Rectal smooth muscle tissue (tissue), 1 donor: ENCODE measurements at regions not wholly inside any gene's neighbourhood (a gene's known extent, or its start where the extent isn't known, plus 50 kb on each side); places are given as distances from the start of the nearest gene placed in this dataset.
"Not testable (repeated sequence)": the region's sequence is repeated elsewhere in the genome, so short reads cannot be mapped to it uniquely, and the experiment has no call there.

ENCODE experiments used
- H3K27ac ChIP-seq: one replicate; pipeline ENCODE4 v1.7.0; 2013; ENCODE audit warnings: low read depth, low read length, inconsistent platforms
- H3K27me3 ChIP-seq: one replicate; pipeline ENCODE4 v1.7.0; 2013; ENCODE audit warnings: low read length; ENCODE audit not compliant: control insufficient read depth, insufficient read depth
- H3K36me3 ChIP-seq: one replicate; pipeline ENCODE4 v1.7.0; 2013; ENCODE audit warnings: low read length; ENCODE audit not compliant: control insufficient read depth, insufficient read depth
- H3K4me1 ChIP-seq: one replicate; pipeline ENCODE4 v1.7.0; 2013; ENCODE audit warnings: low read length; ENCODE audit not compliant: control insufficient read depth, insufficient read depth
- H3K4me3 ChIP-seq: one replicate; pipeline ENCODE4 v1.7.0; 2013; ENCODE audit warnings: low read length
- H3K9ac ChIP-seq: one replicate; pipeline ENCODE4 v1.7.0; 2013; ENCODE audit warnings: low read length

DNA sequence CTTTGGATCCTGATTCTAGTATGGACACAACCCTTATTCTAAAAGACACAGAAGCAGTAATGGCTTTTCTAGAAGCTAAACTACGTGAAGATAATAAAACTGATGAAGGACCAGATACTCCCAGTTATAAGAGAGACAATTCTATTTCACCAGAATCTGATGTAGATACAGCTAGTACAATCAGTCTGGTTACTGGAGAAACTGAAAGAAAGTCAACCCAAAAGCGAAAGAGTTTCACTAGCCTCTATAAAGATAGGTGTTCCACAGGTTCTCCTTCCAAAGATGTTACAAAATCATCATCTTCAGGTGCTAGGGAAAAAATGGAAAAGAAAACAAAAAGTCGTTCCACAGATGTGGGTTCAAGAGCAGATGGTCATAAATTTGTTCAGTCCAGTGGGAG lies 161.5 kb upstream of the PRSS12 start:
- H3K9ac ChIP-seq, H3K36me3 ChIP-seq, H3K27ac ChIP-seq, H3K4me1 ChIP-seq, H3K27me3 ChIP-seq, H3K4me3 ChIP-seq: not testable (repeated sequence)

DNA sequence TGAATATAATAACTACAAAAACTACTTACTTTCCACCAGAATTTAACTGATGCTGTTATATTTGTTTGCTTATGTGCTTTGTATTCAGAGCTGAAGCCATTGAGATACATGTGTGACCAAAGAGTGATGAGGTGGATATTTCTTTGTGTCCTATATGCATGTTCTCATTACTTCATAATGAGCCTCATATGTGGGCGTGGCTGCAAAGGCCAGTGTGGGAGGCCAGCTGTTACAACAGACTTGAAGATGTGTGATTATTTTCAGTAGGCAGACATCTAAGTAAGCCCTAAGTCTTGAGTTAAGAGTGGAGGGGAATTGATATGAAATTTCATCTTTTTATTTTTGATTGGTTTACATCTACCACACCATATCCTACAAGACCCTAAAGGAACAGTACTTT lies 163.3 kb upstream of the PRSS12 start:
- H3K36me3 ChIP-seq, H3K27me3 ChIP-seq, H3K9ac ChIP-seq, H3K4me3 ChIP-seq, H3K27ac ChIP-seq, H3K4me1 ChIP-seq: not testable (repeated sequence)

DNA sequence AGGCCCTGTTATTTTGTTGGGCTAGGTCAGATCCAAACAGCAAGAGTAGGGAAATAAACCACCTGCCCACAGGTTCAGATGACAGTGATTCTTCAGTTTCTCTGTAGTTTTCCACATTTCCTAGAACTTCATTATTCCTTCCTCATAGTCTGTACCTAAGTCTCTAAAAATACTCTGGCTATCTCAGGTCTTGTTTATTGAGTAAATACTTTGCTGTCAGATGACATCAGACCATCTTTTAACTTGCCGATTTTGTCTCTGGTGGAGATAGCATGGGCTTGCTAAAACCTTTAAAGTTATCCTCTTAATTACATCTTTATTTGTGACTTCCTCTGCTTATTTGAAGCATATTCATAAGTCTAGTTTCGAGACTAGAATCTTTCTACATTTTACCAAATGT lies 155.1 kb upstream of the METTL14 start:
- H3K27ac ChIP-seq, H3K4me3 ChIP-seq, H3K27me3 ChIP-seq, H3K4me1 ChIP-seq, H3K9ac ChIP-seq, H3K36me3 ChIP-seq: not testable (repeated sequence)

DNA sequence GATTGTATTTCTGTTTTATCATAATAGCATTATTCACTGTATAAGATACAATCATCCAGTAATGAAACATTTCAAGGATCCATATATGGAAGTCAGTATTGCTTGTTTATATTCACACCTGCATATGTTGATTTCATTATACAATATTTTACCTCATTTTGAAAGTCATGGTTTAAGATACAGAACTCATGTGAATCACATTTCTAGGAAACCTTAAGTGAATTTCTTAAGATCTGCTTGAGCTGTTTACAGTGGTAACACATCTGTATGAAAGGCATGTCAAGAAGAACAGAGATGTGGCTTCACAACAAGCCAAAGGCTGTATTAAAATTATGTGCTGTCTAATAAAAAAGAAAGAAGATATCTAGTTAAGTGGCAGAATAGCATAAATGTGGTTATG lies 153.2 kb upstream of the METTL14 start:
- H3K27ac ChIP-seq, H3K27me3 ChIP-seq, H3K9ac ChIP-seq: not testable (repeated sequence)

GRCh38 chr4:118535788-118536187 lies 149.4 kb upstream of the METTL14 start:
- H3K27ac ChIP-seq, H3K4me3 ChIP-seq, H3K4me1 ChIP-seq, H3K9ac ChIP-seq, H3K27me3 ChIP-seq, H3K36me3 ChIP-seq: not testable (repeated sequence)

More for the DNA sequence above, 153.2 kb upstream of the METTL14 start:
- not testable (repeated sequence) for H3K36me3 ChIP-seq, H3K4me3 ChIP-seq, H3K4me1 ChIP-seq

- not testable (repeated sequence) for H3K27me3 ChIP-seq, H3K9ac ChIP-seq, H3K4me1 ChIP-seq, H3K36me3 ChIP-seq, H3K4me3 ChIP-seq, H3K27ac ChIP-seq
These were observed 145.6 kb upstream of the METTL14 start for GRCh38 chr4:118539412-118540077.

GRCh38 chr4:118556576-118556975 lies 128.6 kb upstream of the METTL14 start:
- not testable (repeated sequence) for H3K9ac ChIP-seq, H3K27me3 ChIP-seq, H3K36me3 ChIP-seq, H3K4me1 ChIP-seq, H3K27ac ChIP-seq, H3K4me3 ChIP-seq

DNA sequence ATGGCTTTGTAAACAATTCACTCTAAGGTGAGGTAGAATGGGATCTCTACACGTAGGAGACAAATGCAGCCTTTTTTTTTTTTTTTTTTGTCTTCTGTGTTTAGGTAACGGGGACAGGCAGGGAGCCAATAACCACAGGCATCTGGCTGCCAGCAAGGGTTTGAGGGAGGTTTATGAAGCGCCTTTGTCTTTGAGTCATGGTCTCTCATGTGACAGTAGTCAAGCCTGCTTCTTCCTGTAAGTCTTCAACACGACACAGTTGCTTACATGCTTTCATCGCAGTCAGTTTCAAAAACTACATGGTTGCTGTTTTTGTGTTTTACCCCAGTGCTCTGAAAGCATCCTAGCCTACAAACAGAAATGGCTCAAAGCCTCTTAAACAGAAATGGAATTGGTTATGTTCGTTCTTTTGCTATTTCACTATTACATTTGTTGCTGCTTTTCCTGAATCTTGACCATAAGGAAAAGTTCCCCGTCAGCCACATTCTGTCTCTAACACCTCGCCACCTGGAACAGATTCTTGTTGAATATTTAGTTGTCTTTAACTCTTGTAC lies 127.8 kb upstream of the METTL14 start:
- no peak overlapping the region for H3K27ac ChIP-seq
- no peak overlapping the region for H3K4me3 ChIP-seq
- no peaks in the 10 kb centered on the region for H3K27me3 ChIP-seq
- H3K4me1 ChIP-seq, result no peaks in the 10 kb centered on the region
- H3K9ac ChIP-seq, result no peak overlapping the region
- H3K36me3 ChIP-seq, result no peaks in the 10 kb centered on the region

DNA sequence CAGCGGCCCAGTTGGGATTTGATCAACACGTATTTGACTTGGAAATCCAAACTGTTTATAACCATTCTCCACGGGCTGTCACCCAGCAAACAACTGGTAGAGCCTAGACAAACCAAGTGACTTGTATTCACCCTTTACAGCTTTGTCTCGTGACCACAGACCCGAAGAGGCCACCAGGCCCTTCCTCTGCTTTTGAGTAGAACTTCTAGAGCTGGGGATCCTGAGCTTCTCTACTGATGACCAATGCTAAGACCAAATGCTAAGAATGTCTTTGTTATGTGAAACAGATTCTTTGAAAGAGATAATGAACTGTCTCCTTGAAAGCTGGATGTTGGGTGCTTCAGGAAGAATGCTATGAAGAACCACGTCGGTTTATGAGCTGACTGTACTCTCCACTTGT lies 127.0 kb upstream of the METTL14 start:
- H3K27me3 ChIP-seq, H3K4me3 ChIP-seq, H3K27ac ChIP-seq, H3K4me1 ChIP-seq, H3K36me3 ChIP-seq, H3K9ac ChIP-seq: not testable (repeated sequence)

GRCh38 chr4:118561559-118561958 lies 123.6 kb upstream of the METTL14 start:
- H3K4me1 ChIP-seq, H3K4me3 ChIP-seq, H3K27ac ChIP-seq, H3K27me3 ChIP-seq, H3K9ac ChIP-seq, H3K36me3 ChIP-seq: not testable (repeated sequence)

- not testable (repeated sequence) for H3K4me3 ChIP-seq
These were observed 119.1 kb upstream of the METTL14 start for GRCh38 chr4:118566003-118566513.

DNA sequence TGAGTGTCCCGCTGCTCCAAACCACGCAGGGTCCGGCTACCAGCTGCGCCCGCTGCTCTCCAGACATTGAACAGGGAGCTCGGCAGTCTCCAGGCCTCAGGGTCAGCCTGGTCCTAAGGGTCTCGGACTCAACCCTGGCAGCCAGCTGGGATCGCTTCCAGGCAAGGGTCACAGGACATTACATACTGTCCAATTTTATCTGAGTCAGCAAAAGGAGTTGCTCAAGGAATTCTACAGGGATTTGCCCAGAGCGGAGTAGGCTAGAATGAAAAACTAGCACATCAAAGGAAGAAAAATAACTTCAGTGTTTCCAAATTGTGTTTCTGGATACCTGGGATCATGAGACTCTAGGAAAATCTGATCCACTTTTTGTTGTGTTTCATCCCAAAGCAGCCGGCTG lies 112.2 kb upstream of the METTL14 start:
- not testable (repeated sequence) for H3K4me1 ChIP-seq, H3K27me3 ChIP-seq, H3K9ac ChIP-seq, H3K27ac ChIP-seq, H3K36me3 ChIP-seq, H3K4me3 ChIP-seq

More at GRCh38 chr4:118566003-118566513, 119.1 kb upstream of the METTL14 start:
- not testable (repeated sequence) for H3K27ac ChIP-seq, H3K27me3 ChIP-seq, H3K36me3 ChIP-seq, H3K4me1 ChIP-seq, H3K9ac ChIP-seq

DNA sequence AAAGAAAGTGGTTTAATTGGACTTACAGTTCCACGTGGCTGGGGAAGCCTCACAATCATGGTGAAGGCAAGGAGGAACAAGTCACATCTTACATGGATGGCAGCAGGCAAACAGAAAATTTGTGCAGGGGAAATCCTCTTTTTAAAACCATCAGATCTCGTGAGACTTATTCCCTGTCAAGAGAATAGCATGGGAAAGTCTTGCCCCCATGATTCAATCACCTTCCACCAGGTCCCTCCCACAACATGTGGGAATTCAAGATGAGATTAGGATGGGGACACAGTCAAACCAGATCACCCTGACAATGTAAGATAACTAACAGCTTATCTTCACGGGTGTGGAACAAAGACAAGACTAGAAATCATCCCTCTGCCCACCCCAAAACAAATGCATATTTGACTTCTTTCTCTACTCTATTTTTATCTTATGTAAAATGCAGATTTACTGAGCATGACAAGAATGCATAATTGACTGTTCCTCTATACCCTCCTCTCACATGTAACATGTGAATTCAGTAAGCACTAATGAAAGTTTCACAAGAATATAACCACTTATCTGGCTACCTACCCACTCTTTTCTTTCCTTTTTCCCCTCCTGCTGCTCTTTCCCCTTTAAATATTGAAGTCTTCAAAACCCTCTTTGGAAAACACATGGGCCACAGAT lies 110.8 kb upstream of the METTL14 start:
- H3K36me3 ChIP-seq, H3K4me3 ChIP-seq, H3K27me3 ChIP-seq, H3K4me1 ChIP-seq, H3K9ac ChIP-seq, H3K27ac ChIP-seq: not testable (repeated sequence)
